MM.1S (cell line): ENCODE measurements at regions not wholly inside any gene's neighbourhood (a gene's known extent, or its start where the extent isn't known, plus 50 kb on each side); places are given as distances from the start of the nearest gene placed in this dataset.

ENCODE experiments used
- EZH2phosphoT487 ChIP-seq: fragments of 300-600 bp; sonication (generic); IDR thresholded peaks from 2 replicates; pipeline ENCODE4 v1.6.1; 2018; ENCODE audit warnings: antibody characterized with exemption, low read length
- TF ChIP-seq, protein P1 (sequence below): fragments of 300-600 bp; sonication (generic); IDR thresholded peaks from 2 replicates; pipeline ENCODE4 v1.5.1; 2016; ENCODE audit warnings: antibody characterized with exemption, low read length, mixed read lengths

DNA sequence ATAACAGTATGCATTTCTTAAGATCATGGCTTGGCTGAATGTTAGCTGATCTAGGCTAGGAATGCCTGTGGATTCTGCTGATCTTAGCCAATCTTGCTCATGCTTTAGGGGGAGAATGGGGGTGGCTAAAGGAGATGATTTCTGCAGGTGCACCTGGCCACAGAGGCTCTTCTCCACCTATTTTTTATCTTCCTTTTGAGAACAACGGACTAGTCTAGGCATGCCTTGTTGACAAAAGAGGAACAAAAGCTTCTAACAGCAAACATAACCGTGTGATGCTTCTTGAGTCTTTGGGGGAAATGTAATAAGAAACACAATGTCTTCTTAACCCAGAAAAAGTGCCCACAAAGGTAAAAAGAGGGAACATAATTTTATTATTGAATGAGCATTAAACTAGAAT is 743.5 kb downstream of the ARAP2 start:
- TF ChIP-seq, protein P1, sequence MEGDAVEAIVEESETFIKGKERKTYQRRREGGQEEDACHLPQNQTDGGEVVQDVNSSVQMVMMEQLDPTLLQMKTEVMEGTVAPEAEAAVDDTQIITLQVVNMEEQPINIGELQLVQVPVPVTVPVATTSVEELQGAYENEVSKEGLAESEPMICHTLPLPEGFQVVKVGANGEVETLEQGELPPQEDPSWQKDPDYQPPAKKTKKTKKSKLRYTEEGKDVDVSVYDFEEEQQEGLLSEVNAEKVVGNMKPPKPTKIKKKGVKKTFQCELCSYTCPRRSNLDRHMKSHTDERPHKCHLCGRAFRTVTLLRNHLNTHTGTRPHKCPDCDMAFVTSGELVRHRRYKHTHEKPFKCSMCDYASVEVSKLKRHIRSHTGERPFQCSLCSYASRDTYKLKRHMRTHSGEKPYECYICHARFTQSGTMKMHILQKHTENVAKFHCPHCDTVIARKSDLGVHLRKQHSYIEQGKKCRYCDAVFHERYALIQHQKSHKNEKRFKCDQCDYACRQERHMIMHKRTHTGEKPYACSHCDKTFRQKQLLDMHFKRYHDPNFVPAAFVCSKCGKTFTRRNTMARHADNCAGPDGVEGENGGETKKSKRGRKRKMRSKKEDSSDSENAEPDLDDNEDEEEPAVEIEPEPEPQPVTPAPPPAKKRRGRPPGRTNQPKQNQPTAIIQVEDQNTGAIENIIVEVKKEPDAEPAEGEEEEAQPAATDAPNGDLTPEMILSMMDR = no peak
- TF ChIP-seq EZH2phosphoT487 = no peak
